WERI-Rb-1 (cell line): ENCODE measurements at regions not wholly inside any gene's neighbourhood (a gene's known extent, or its start where the extent isn't known, plus 50 kb on each side); places are given as distances from the start of the nearest gene placed in this dataset.

Source experiments
- DNase-seq: peaks from one replicate; pipeline ENCODE4 v3.0.0-alpha.2; 2020
- H3K27ac ChIP-seq: fragments of 250-450 bp; sonication (Bioruptor Pico); 2 replicates; pipeline ENCODE4 v1.5.1; 2020; ENCODE audit warnings: mild to moderate bottlenecking, moderate library complexity
- H3K27me3 ChIP-seq: fragments of 250-450 bp; sonication (Bioruptor Pico); 2 replicates; pipeline ENCODE4 v1.5.1; 2021; ENCODE audit warnings: mild to moderate bottlenecking, low read depth, moderate library complexity; ENCODE audit not compliant: insufficient read depth, severe bottlenecking
- H3K36me3 ChIP-seq: fragments of 250-450 bp; sonication (Bioruptor Pico); 2 replicates; pipeline ENCODE4 v1.5.1; 2020; ENCODE audit warnings: mild to moderate bottlenecking, moderate library complexity
- H3K4me3 ChIP-seq: 2 replicates; pipeline ENCODE4 v1.5.1; 2011; ENCODE audit warnings: low read depth, mild to moderate bottlenecking, control low read depth, low read length
- H3K9me3 ChIP-seq: fragments of 250-450 bp; sonication (Bioruptor Pico); 2 replicates; pipeline ENCODE4 v1.5.1; 2021; ENCODE audit warnings: mild to moderate bottlenecking, moderate library complexity; ENCODE audit not compliant: severe bottlenecking
- TF ChIP-seq, protein P1 (sequence below): IDR thresholded peaks from 2 replicates; pipeline ENCODE4 v1.5.1; 2011; ENCODE audit warnings: low read depth, mild to moderate bottlenecking, control low read depth, inconsistent platforms, low read length

DNA sequence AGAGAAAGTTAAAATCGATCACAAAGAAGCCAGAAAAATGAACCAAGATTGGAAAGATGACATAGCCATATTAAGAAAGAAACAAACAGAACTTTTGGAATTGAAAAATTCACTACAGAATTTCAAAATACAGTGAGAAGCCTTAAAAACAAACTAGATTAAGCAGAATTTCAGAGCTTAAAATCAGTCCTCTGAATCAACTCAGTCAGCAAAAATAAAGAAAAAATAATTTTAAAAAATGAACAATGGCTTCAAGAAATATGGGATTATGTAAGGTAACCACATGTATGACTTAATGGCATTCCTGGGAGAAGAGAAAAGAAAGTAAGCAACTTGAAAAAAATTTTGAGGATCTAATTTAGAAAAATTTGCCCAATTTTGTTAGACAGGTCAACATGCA is 696.2 kb downstream of the TSN start:
- H3K4me3 ChIP-seq, result no peak overlapping the region
- no peak for DNase-seq
- no peak overlapping the region for H3K27ac ChIP-seq
- H3K27me3 ChIP-seq, result no peaks in the 10 kb centered on the region
- H3K36me3 ChIP-seq, result no peaks in the 10 kb centered on the region
- TF ChIP-seq, protein P1, sequence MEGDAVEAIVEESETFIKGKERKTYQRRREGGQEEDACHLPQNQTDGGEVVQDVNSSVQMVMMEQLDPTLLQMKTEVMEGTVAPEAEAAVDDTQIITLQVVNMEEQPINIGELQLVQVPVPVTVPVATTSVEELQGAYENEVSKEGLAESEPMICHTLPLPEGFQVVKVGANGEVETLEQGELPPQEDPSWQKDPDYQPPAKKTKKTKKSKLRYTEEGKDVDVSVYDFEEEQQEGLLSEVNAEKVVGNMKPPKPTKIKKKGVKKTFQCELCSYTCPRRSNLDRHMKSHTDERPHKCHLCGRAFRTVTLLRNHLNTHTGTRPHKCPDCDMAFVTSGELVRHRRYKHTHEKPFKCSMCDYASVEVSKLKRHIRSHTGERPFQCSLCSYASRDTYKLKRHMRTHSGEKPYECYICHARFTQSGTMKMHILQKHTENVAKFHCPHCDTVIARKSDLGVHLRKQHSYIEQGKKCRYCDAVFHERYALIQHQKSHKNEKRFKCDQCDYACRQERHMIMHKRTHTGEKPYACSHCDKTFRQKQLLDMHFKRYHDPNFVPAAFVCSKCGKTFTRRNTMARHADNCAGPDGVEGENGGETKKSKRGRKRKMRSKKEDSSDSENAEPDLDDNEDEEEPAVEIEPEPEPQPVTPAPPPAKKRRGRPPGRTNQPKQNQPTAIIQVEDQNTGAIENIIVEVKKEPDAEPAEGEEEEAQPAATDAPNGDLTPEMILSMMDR, result no peak
- no peaks in the 10 kb centered on the region for H3K9me3 ChIP-seq

DNA sequence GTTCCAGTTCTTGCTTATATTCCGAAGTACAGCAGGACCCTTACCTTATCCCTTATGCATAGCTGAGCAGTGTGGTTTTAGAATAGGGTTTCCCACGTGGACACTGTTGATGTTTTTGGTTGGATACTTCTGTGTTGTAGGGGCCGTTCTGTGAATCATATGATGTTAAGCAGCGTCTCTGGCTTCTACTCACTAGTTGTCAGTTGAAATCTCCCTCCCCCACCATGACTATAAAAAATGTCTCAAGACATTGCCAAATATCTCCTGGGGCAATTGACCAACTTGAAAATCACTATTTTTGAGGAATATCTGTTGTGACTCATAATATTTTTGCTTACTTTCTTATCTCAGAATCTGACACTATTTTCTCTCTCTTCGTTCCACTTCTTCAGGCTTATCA is 713.7 kb downstream of the TSN start:
- H3K4me3 ChIP-seq, result no peak overlapping the region
- H3K27me3 ChIP-seq, result no peaks in the 10 kb centered on the region
- no peak overlapping the region for H3K27ac ChIP-seq
- no peak for DNase-seq
- no peaks in the 10 kb centered on the region for H3K9me3 ChIP-seq
- H3K36me3 ChIP-seq, result no peaks in the 10 kb centered on the region
- TF ChIP-seq, protein P1, result no peak

DNA sequence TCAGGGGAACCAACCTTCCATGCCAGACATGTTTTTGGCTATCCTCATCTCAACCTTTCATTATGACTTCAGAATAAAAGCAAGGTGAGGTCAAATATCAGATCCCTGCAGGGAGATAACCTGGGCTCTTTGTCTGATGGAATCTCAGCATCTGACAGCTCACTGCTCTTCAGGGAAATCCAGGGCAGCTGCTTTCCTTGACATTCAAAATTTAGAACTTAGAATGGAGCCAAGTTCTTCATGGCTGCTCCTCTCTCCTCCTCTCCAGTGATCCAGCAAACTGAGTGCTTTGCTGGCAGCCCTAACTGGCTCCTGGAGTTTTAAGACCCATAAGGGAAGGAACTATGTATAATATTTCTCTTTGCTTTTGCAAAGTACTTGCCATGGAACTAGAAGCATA is 716.3 kb downstream of the TSN start:
- H3K27ac ChIP-seq, result no peak overlapping the region
- no peaks in the 10 kb centered on the region for H3K27me3 ChIP-seq
- no peak for DNase-seq
- H3K4me3 ChIP-seq, result no peak overlapping the region
- TF ChIP-seq, protein P1, result no peak
- H3K36me3 ChIP-seq, result no peaks in the 10 kb centered on the region
- no peaks in the 10 kb centered on the region for H3K9me3 ChIP-seq

DNA sequence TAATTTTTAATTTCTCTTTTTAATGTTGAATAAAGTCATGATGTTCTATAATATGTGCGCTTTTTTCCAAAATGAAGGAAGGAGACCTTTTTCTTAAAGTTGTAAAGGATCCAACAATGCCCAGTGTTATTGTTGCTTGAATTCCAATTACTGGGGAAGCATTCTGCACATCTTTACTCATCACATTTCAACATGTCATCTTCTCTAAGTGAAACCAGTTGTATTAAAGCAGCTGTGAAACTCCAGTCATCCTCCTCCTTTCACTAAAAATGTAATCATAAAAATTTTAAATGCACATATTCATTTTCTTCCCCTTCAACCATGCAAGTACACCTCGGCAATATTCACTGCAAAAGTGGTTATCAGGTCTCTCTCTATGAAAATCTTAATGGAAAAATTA is 722.7 kb downstream of the TSN start:
- no peak for DNase-seq
- Histone ChIP-seq H3K36me3 (no peaks in the 10 kb centered on the region), H3K27me3 (no peaks in the 10 kb centered on the region), H3K9me3 (no peaks in the 10 kb centered on the region), H3K27ac (no peak overlapping the region), H3K4me3 (no peak overlapping the region)
- TF ChIP-seq, protein P1, result no peak

DNA sequence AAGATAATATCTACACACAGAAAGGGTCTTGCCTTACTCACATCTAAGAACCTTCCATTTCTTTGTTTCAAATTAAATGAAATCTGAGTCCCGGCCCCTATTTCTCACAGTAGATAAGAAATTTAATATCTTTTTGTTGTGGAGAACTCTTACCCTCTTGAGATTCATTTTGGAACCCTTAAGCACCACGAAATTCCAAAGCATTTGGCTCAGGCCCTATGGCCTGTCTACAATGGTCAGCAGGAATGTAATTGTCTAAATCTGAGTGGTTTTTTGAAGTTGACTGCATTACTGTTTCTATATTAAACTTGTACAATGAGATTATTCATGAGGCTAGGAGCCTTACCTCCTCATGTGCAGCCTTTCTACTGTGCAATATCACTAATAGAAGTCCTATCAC is 723.3 kb downstream of the TSN start:
- H3K27ac ChIP-seq, result no peak overlapping the region
- no peaks in the 10 kb centered on the region for H3K36me3 ChIP-seq
- no peaks in the 10 kb centered on the region for H3K27me3 ChIP-seq
- no peak overlapping the region for H3K4me3 ChIP-seq
- H3K9me3 ChIP-seq, result no peaks in the 10 kb centered on the region
- DNase-seq, result no peak
- TF ChIP-seq, protein P1, result no peak

DNA sequence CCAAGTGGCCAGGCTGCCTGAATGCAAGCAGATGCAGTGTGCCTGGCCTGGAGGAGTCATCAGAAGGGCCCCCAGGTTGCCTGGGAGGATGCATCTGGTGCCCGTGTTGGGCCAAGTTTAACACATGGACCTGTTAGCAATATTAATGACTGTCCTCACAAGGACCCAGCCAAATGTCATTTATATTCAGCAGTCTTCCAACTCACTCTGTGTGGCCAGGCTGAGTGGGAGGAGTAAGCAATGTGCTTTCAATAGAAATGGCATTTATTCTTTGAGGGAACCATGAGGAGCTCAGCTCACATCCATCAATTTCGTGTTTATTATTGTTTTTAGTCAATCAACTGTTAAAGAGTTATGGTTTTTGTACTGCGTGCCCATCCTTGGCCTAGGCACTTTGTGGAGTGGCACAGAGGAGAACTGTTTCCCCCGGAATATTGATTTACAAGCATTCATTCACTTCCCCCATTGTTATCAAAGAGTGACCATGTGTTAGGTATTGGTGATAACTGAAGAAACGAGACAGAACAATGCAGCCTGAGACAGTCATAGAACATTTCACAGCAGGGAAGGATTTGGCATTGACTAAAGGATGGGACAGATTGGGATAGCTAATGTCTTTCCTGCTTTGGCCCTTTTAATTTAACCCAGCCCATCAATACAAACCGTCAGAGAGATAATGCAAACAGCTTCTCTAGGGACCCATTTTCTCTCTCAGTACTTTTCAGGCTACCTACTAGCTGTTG is 725.2 kb downstream of the TSN start:
- Histone ChIP-seq H3K36me3 (no peaks in the 10 kb centered on the region), H3K9me3 (no peaks in the 10 kb centered on the region), H3K27ac (no peak overlapping the region), H3K4me3 (no peak overlapping the region), H3K27me3 (no peaks in the 10 kb centered on the region)
- TF ChIP-seq, protein P1, result no peak
- DNase-seq, result no peak
